NCI-H2107 treated with DMSO at 0.1 percent for 48 hours (cell line): ENCODE measurements at regions not wholly inside any gene's neighbourhood (a gene's known extent, or its start where the extent isn't known, plus 50 kb on each side); places are given as distances from the start of the nearest gene placed in this dataset.
"Not testable (repeated sequence)": the region's sequence is repeated elsewhere in the genome, so short reads cannot be mapped to it uniquely, and the experiment has no call there.

Experiments
- DNase-seq: peaks from one replicate; lab custom pipeline; 2025; ENCODE audit not compliant: unreplicated experiment; lab: John Stamatoyannopoulos, UW

DNA sequence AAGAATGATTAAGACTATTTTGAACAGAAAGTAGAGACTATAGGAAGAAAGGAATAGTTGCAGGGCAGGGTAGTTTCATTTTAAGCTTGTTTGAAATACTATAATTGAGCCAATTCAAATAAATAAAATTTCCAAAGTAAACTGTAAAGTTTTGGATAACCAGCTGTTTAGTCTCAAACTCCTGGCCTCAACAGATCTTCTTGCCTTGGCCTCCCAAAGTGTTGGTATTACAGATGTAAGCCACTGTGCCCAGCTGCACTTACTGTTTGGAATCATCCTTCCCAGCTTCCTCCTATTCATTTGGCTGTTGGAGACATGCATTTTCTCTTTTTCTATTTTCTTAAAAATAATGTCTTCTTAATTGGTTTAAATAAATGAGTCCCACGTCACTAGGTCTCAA lies 231.0 kb downstream of the NNT start:
- DNase-seq = no peak

DNA sequence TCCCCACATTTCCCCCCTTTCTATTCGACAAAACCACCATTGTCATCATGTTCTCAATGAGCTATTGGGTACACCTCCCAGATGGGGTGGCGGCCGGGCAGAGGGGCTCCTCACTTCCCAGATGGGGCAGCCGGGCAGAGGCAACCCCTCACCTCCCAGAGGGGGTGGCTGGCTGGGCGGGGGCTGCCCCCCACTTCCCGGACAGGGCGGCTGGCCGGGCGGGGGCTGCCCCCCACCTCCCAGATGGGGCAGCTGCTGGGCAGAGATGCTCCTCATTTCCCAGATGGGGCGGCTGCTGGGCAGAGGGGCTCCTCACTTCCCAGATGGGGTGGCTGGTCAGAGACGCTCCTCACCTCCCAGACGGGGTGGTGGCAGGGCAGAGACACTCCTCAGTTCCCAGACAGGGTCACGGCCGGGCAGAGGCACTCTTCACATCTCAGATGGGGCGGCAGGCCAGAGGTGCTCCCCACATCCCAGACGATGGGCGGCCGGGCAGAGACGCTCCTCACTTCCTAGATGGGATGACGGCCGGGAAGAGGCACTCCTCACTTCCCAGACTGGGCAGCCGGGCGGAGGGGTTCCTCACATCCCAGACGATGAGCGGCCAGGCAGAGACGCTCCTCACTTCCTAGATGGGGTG lies 221.5 kb downstream of the NNT start:
- DNase-seq = not testable (repeated sequence)

DNA sequence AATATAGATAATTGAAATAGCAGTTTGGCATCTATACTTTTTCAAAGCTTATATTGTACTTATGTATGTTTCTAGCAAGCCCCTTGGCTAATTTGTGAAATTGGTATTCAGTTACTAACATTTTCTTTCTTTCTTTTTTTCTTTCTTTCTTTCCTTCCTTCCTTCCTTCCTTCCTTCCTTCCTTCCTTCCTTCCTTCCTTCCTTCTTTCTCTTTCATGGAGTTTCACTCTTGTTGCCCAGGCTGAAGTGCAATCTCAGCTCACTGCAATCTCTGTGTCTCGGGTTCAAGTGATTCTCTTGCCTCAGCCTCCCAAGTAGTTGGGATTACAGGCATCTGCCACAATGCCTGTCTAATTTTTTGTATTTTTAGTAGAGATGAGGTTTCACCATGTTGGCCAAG lies 215.4 kb downstream of the NNT start:
- not testable (repeated sequence) for DNase-seq

DNA sequence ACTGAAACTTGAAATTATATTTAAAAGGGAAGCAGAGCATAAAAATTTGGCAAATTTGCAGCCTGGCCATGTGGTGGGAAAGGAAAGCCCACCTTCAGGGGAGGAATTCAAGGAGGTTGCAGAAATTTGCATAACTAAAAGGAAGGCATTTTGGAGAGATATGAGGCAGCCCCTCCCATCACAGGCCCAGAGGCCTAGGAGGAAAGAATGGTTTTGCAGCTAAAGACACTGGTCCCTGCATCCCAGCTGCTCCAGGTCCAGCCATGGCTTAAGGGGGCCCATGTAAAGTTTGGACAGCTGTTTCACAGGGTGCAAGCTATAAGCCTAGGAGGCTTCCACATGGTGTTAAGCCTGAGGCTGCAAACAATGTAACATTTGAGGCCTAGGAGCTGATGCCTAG lies 212.5 kb downstream of the NNT start:
- no peak for DNase-seq

DNA sequence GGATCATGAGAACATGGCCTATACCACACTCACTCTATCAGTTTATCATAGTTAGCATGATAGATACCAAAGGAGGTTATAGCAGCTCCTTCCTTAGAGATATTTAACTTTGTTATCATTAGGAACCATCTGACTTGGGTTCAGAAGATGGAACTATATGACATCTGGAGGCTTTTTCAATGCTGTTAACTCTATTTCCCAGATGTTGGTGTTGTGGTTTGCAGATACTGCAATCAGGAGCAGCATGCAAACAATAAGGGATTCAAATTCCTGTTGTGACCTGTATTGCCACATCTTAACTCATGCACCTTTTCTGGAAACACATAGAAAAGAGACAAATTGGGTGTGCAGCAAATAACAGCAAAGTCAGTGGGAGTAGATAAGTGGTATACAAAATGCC lies 201.7 kb downstream of the NNT start:
- DNase-seq = no peak

DNA sequence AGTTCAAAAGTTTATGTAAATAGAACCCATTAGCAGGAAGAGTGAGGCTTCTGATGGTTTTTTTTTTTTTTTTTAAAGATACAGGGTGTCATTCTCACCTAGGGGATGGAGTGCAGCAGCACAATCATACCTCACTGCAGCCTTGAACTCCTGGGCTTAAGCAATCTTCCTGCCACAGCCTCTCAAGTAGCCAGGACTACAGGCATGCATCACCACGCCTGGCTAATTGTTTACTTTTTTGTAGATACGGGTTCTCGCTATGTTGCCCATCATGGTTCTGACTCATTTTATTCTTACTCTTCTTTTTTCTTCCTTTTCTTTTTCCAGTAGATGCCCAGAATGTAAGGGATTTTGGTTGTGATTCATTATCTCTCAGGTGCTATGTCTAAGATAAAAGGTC lies 201.1 kb downstream of the NNT start:
- no peak for DNase-seq

DNA sequence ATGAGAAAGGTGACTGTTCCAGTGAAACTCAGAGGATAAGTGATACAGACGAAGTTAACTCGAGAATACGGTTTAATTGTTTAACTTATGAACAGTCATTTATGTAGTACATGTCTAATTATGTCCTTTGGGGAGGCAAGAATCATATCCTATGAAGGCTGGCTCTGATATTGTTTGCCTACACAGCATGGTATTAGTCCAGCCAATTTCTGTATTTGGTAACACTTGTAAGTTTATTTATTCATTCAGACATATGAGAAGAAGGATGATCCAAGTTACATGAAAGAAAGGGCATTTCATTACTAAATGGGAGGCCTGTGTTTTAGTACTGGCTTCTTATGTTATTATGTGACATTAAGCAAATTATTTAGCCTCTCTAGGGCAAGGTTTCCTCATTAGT lies 199.7 kb downstream of the NNT start:
- no peak for DNase-seq

DNA sequence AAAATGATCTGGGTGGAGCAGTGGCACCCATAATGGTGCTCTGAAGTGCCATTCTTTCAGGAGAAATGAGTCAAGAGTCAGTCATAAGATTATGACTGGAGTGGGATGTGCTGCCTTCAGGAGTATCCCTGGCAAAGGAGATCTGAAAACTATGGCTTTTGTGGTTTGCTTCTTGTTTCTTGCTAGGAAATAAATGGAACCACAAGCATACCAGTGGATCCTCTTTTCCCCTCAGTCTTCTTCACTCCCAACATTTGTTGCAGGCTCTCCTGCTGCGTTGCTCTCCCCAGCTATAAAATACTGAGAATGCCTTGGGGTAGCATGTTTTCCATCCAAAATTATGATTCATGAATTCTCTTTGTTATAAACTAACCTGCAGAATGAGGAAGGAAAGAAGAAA lies 199.1 kb downstream of the NNT start:
- DNase-seq = no peak

DNA sequence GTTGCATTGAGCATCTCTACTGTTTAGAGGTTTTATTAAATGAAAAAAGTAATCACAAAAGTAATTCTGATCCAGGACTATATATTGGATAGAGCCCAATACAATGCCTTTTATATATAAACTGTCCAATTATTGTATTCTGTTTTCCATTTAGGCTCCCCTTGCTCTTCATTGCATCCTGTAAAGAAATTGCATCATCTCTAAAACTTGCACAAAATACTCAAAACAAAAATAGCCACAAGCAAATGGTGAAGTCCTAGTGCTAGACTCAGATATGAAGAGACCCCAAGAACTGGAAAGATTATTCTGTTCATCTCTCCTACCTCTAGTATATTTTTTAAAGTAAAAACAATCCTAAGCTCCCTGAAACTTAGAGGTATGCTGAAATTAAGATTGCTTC lies 195.8 kb downstream of the NNT start:
- DNase-seq = no peak

DNA sequence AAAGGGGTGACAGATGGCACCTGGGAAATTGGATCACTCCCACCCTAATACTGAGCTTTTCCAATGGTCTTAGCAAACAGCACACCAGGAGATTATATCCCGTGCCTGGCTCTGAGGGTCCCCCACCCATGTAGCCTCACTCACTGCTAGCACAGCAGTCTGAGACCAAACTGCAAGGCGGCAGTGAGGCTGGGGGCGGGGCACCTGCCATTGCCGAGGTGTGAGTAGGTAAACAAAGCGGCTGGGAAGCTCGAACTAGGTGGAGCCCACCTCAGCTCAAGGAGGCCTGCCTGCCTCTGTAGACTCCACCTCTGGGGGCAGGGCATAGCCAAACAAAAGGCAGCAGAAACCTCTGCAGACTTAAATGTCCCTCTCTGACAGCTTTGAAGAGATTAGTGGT lies 188.9 kb downstream of the NNT start:
- not testable (repeated sequence) for DNase-seq

DNA sequence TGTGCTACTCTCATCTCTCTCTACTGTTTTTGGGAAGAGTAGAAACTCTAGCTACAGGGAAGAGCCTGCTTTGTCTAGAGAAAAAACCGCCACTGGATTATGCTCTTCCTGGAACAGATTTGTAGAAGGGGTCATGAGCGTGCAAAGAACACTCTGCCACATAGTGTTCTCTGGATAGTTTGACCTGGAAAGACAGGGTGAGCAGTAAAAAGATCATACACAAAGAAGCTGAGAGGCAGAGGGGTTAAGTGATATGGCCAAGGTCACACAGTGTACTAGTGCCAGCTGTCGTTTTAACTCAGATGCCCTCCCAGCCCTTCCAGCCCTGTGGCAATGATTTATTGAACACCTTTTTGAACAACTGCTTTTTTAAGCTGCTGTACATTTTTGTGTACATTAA lies 182.2 kb downstream of the NNT start:
- no peak for DNase-seq

DNA sequence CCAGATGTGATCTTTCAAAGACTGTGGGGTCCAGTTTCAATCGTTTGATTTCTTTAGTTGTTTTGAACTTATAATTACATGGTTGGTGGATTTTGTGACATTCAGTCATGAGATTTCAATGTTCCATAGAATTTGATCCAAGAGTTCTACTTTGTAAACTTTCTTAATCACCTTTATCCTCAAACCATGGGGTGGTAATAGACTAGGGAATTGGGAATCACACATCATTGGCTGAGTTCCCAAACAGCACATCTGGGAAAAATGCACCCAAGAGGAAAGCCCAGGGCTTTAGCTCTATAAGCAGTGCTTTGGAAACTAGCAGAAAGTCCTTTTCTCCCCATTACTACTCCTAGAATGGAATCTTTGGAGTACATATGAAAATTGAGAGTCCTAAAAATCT lies 177.6 kb downstream of the NNT start:
- DNase-seq = no peak

DNA sequence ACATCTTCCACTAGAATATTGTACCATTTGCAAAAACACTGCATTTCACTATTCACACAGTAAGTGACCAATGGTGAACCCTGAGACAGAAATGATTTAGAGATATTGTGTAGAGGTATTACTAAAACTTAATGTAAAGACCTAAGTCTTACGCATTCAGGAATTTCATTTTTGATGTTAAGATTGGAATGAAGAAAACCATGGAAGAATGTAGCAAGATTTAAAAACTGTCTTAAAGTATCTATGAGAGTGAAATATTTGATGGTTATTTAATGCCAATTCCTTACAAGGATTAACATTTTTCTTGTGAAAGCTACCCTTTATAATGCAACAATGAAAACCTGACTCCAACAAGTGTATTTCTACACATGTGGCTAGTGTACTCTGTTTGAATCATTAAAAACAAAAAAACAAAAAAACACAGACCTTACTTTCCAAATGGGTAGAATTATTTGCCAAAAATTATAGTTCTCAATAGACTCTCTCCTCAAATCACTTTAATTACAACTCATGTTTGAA lies 172.0 kb downstream of the NNT start:
- DNase-seq = no peak

DNA sequence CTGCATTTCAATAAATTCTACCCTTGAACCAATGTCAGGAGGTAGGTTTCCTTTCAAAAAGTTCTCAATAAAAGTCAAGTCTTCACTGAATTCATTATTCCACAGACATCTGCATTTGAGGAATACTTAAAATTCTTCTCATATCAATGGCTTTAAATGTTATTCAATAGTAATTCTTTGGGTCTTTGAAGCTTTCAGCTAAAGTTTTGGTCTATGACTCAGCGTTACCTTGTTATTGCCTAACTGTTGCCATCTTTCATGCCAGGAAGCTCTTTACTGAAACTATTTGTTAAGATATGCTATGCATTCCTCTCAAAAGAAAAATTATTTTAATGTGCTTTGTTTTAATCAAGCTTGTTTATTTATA lies 170.5 kb downstream of the NNT start:
- DNase-seq = no peak

DNA sequence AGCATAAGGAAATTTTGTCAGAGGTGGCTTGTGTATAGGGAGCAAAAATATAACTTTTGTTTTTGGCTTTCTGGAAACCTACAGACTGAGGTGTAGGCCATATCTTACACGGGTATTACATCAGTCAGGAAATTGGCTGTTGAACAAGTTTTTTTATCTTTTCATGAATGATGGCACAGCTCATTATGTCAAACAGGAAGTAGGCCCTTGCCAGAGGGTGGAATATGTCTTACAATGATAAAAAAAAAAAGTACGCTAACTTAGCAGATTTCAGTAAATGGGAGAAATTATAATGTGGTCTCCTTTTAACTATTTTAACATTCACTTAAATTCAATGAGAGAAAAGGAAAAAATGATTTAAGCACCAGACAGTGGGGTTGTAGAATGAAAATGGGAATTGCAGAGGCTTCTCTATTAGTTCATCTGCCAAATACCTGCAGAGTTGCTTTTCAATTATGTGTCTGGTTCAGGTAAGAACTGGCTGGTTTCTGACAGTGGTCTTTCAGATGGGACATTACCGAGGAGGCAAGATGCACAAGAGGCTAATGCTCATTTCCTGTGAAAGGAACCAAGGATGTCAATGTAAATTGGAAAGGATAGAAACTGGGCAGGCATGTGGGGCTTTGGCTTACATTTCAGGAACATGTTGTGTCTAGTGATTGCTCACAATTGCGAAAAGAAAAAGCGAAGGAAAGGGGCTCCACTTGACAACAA lies 169.9 kb downstream of the NNT start:
- no peak for DNase-seq

DNA sequence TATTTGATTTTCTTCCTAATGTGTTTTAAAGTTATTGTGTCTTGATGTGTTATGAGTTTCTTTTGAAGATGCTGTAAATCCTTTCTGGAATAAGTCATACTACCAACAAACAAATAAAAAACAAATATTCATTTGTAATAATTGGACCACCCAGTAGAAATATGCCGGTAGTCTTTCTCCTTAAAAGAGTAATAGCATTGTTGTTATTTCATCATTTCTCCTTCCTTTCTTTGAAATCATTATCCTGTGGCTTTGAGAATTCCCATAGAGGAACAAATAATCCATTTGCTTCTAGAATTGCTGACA lies 169.4 kb downstream of the NNT start:
- DNase-seq = no peak

DNA sequence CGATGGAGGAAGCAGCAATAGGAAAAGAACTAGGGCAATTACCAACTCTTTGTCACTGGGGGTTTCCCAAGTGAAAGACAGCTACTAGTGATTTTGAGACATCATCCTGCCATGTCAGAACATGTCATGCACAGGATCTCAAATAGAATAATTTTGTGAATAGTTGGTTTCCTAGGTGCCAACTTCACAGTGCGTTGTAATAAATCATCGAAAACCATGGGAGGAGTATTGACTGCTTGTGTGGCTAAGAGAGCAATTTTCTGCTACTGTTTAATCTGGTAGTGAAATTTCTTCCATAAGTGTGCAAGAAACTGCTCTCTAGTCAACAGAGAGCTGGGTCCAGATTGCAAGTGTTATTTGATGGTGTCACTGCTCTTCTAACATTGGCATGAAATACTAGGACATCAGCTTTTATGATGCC lies 168.6 kb downstream of the NNT start:
- DNase-seq = no peak

DNA sequence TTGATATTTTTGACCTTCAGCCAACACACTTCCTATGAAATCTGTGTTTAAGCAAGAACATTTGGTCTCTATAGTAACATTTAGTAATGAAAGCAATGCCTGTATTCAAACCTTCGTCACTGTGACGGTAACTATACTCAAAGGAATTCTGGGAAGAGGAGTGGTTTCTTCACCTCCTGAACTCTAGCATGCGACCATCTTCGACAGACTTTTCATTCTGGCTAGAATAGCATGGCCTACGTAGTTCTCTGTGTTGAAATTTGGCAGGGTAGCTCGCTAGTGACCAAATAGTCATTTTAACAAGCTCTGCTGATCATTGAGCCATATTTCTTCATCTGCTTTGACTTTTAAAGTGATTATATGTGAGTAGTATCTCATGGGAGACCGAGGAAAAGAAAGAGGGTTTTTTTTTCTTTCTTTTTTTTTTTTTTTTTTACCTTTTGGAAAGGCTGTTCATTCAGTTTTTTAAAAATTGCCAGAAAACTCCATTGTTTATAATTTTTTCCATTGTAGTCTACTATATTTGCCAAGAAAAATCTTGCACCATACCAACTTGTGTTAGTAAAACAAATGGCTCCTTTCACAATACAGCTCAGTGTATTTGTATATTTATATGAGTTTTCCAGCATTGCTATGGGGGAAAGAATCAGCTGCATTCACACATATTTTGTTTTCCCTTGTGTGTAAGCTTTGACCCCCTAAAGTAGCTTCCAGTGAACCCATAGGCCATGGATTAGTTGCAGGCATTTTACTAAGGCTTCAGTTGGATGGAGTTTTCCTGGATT lies 166.8 kb downstream of the NNT start:
- DNase-seq = no peak
